ENCODE measurements at regions not wholly inside any gene's neighbourhood (a gene's known extent, or its start where the extent isn't known, plus 50 kb on each side); places are given as distances from the start of the nearest gene placed in this dataset.
"Not testable (repeated sequence)": the region's sequence is repeated elsewhere in the genome, so short reads cannot be mapped to it uniquely, and the experiment has no call there.

GRCh38 chr15:84152381-84152979 lies 83.1 kb upstream of the GOLGA6L4 start:
- DNase-seq (ENCODE audit: low read depth in 2 of 3, low spot score in 1 of 3), result not testable (repeated sequence)

DNA sequence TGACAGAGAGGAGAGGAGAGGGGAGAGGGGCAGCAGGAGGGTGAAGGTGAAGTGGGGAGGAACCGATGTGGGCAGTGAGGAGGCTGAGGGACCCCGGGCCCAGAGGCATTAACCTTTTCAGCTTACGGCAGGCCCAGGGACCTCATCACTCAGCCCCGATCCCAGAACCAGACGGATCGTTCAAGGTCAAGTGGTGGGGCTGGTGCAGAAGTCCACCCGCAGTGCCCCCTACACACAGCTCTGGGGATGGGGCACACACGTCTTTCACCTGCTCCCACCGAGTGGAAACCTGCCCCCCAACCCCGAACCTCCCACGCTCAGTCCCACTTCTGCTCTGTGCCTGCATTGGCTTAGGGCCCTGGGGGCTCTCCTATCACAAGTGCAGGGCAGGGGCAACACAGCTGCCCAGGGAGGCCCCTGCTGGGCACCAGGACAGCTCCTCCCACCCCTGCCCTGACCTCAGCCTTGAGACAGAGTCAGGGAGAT lies 81.9 kb upstream of the GOLGA6L4 start:
- DNase-seq (ENCODE audit: low read depth in 2 of 3, low spot score in 1 of 3), result not testable (repeated sequence)

- not testable (repeated sequence) for DNase-seq (ENCODE audit: low read depth in 2 of 3, low spot score in 1 of 3)
Observed at GRCh38 chr15:84154314-84154713, 81.3 kb upstream of the GOLGA6L4 start.

DNA sequence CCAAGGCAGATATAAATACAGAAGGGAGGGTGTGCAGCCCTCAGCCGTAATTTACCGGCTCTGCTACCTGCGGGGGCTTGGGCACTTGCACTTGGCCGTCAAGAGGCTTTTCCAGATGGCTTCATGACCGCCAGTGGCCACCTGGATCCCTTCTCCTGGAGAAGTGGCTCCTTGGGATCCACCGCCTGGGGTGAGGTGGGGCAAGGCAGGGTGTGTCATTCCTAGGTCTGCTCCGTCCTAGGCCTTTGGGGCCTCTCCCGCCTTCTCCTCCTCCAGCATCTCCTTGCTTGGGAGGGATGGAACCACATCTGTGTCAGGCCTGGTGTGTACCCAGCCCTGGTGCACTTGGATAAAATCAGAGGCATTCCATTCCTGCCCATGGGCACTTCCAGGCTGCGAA lies 80.8 kb upstream of the GOLGA6L4 start:
- DNase-seq (ENCODE audit: low read depth in 2 of 3, low spot score in 1 of 3), result not testable (repeated sequence)

GRCh38 chr15:84155792-84156587 lies 79.6 kb upstream of the GOLGA6L4 start:
- not testable (repeated sequence) for DNase-seq (ENCODE audit: low read depth in 2 of 3, low spot score in 1 of 3)

GRCh38 chr15:84156588-84156840 lies 79.1 kb upstream of the GOLGA6L4 start:
- DNase-seq (ENCODE audit: low read depth in 2 of 3, low spot score in 1 of 3), result not testable (repeated sequence)

GRCh38 chr15:84157056-84157632 lies 78.4 kb upstream of the GOLGA6L4 start:
- not testable (repeated sequence) for DNase-seq (ENCODE audit: low read depth in 2 of 3, low spot score in 1 of 3)

DNA sequence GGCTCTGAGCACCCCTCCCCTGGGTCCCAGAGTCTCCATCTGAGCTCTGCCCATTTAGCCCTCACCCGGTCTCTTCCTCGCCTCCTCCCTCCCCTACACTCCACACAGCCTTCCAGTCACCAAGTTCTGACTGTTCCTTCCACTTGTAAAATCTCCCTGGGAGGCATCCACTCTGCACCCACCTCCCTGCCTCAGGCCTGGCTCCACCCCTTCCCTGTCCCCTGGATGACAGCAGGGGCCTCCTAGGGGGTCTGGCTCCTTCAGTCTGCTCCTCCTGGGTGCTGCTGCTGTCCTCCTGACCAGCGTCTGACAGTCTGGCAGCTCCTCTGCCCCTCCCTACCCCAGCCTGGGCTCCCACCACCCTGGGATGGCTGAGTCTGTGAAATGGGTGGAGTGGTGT lies 77.7 kb upstream of the GOLGA6L4 start:
- DNase-seq (ENCODE audit: low read depth in 2 of 3, low spot score in 1 of 3), result not testable (repeated sequence)

DNA sequence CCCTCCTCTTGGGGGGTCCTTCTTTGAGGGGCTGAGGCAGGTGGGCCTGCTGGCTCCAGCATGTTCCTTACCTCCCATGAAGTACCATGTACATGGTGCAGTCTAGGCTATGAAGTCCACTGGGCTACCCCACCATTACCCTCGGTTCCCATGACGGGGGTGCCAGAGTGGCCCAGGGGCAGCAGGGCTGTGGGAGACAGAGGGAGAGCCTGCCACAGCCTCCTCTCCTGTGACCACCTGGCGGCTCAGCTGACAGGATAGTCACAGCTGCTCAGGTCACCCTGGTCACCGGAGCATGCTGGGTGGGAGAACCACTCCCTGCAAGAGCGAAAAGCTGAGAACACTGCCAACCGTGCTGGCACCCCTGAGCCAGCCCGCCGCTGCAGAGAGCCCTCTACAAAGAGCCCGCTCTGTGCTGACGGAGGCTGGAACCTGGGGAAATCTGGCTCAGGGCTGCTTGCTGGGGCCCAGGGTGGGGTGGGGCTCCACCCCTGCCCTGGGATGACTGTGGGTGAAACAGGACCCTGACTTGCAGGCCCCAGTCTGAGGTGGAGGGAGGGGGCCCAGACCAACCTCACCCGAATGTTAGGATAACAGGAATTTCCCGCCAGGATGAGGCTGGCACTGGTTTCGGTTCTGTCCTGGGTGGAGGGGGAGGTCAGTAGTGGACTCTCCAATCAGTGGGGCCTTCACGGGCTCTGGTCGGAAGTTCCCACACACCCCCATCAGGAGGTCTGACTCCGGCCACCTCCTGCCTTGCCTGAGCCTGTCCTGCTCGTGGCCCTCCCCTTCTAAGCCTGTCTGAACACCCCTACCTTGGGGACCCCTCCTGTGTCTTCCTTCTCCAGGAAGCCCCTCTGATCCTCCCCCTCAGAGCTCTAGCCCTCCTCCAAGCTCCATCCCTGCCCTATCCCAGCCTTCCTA lies 76.0 kb upstream of the GOLGA6L4 start:
- DNase-seq (ENCODE audit: low read depth in 2 of 3, low spot score in 1 of 3), result not testable (repeated sequence)

- DNase-seq (ENCODE audit: low read depth in 2 of 3, low spot score in 1 of 3), result not testable (repeated sequence)
Observed at GRCh38 chr15:84164423-84165292, 70.9 kb upstream of the GOLGA6L4 start.

DNA sequence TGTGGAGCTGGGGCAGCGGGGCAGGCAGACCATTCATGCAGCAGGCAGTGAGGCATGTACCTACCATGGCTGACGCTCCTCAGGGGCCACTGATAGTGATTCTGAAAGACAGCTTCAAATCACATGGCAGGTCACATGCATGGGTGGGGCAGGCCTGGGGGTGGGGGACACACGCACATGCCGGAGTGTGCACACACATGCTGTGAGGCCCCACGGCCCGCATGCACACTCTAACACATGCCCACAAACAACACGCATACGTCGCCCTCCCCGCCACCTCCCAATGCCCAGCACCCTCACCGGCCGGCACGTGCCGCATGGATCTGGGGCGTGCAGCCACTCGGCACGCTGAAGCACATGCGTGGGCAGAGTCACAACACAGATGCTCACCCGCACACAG lies 65.5 kb upstream of the GOLGA6L4 start:
- not testable (repeated sequence) for DNase-seq (ENCODE audit: low read depth in 2 of 3, low spot score in 1 of 3)

GRCh38 chr15:84173231-84173610 lies 62.4 kb upstream of the GOLGA6L4 start:
- DNase-seq (ENCODE audit: low read depth in 2 of 3, low spot score in 1 of 3), result not testable (repeated sequence)

Data from stimulated activated CD4-positive, alpha-beta T cell treated with anti-CD3 and anti-CD28 coated beads, Interleukin-12 subunit alpha, Interleukin-12 subunit beta, amount 100 ng/mL, for 48 hours (primary cell).